Amniotic epithelial cell (primary cell): ENCODE measurements at regions not wholly inside any gene's neighbourhood (a gene's known extent, or its start where the extent isn't known, plus 50 kb on each side); places are given as distances from the start of the nearest gene placed in this dataset.
A peak's percentile ranks its signal among the peaks of the same experiment; 100 is the strongest.

ENCODE experiments used
- DNase-seq: peaks from one replicate; pipeline ENCODE4 v3.0.0-alpha.2; 2010; ENCODE audit warnings: low read depth

GRCh38 chr2:19138264-19138825 is 220.1 kb downstream of the OSR1 start:
- no peak for DNase-seq

GRCh38 chr2:19137433-19137832 is 221.0 kb downstream of the OSR1 start:
- DNase-seq = no peak

GRCh38 chr2:19132967-19133366 is 225.5 kb downstream of the OSR1 start:
- DNase-seq = no peak

GRCh38 chr2:19131871-19132270 is 226.6 kb downstream of the OSR1 start:
- DNase-seq = no peak

GRCh38 chr2:19128148-19128547 is 230.3 kb downstream of the OSR1 start:
- no peak for DNase-seq

GRCh38 chr2:19127616-19128015 is 230.8 kb downstream of the OSR1 start:
- no peak for DNase-seq

GRCh38 chr2:19125901-19126680 is 232.3 kb downstream of the OSR1 start:
- DNase-seq = no peak

GRCh38 chr2:19124135-19124534 is 234.3 kb downstream of the OSR1 start:
- DNase-seq = peak; percentile 83

GRCh38 chr2:19123556-19123955 is 234.9 kb downstream of the OSR1 start:
- no peak for DNase-seq

GRCh38 chr2:19122220-19122619 is 236.2 kb downstream of the OSR1 start:
- DNase-seq = no peak

GRCh38 chr2:19120941-19121750 is 237.3 kb downstream of the OSR1 start:
- DNase-seq = peak; percentile 60

- DNase-seq = no peak
Observed at GRCh38 chr2:19120181-19120580, 238.2 kb downstream of the OSR1 start.

- no peak for DNase-seq
Observed at GRCh38 chr2:19119326-19120001, 239.0 kb downstream of the OSR1 start.

GRCh38 chr2:19116918-19117317 is 241.5 kb downstream of the OSR1 start:
- DNase-seq = no peak

GRCh38 chr2:19114754-19115231 is 243.6 kb downstream of the OSR1 start:
- peak; percentile 28 for DNase-seq

GRCh38 chr2:19114126-19114525 is 244.3 kb downstream of the OSR1 start:
- DNase-seq = no peak

GRCh38 chr2:19111354-19111753 is 247.1 kb downstream of the OSR1 start:
- peak; percentile 5 for DNase-seq

- DNase-seq = no peak
Observed at GRCh38 chr2:19109518-19109917, 248.9 kb downstream of the OSR1 start.

GRCh38 chr2:19106376-19106775 is 252.0 kb downstream of the OSR1 start:
- no peak for DNase-seq

GRCh38 chr2:19104503-19104902 is 253.9 kb downstream of the OSR1 start:
- no peak for DNase-seq

GRCh38 chr2:19102696-19103423 is 255.6 kb downstream of the OSR1 start:
- DNase-seq = no peak

- DNase-seq = no peak
Observed at GRCh38 chr2:19101968-19102367, 256.5 kb downstream of the OSR1 start.
